ENCODE measurements at regions not wholly inside any gene's neighbourhood (a gene's known extent, or its start where the extent isn't known, plus 50 kb on each side); places are given as distances from the start of the nearest gene placed in this dataset.
"Not testable (repeated sequence)": the region's sequence is repeated elsewhere in the genome, so short reads cannot be mapped to it uniquely, and the experiment has no call there.

DNA sequence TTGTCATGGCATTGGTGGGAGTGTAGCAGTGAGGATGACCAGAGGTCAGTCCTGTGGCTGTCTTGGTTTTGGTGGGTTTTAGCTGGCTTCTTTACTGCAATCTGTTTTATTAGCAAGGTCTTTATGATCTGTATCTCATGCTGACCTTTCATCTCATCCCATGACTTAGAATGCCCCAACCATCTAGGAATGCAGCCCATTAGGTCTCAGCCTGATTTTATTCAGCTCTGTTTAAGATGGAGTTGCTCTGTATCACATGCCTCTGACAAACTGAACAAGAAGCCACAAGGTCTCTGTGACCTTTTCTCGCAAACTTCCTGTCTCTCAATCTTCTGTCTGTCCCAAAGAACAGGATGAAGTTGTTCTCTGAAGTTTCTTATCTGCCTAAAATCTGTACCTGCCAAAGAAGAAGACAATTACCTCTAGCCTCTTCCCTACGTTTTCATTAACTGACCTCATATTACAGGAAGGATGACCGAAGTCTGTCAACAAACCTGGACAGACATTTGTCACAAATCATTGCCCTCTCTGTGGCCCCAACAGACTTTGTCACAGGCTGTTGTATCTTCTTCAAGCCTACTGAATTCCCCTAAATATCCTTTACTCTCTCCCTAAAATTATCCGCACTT, 284.2 kb upstream of the SEMA6A start:
- DNase-seq: no peak

DNA sequence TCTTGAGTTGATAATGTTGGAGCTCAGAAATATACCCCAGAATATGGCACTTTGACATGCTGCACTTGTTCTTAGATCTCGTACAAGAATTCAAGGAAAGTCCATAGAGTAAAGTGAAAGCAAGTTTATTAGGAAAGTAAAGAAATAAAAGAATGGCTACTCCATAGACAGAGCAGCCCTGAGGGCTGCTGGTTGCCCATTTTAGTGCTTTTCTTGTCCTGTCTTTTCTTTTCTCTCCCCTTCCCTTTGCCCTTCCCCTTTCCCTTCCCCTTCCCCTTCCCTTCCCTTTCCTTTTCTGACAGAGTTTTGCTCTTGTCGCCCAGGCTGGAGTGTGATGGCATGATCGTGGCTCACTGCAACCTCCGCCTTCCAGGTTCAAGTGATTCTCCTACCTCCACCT, 283.4 kb upstream of the SEMA6A start:
- not testable (repeated sequence) for DNase-seq

DNA sequence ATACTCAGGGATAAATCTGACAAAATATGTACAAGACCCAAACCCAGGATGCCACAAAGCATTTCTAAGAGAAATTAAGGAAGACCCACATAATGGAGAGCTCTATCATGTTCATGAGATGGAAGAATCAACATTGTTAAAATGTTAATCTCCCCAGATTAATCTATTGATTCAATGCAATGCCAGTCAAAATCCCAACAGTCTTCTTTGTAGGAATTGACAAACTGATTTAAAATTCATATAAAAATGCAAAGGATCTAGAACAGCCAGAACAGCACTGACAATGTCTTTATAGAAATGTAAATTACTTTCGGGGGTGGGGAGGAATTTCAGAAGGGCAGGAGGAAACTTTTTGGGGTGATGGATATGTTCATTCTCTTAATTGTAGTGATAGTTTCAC, 281.6 kb upstream of the SEMA6A start:
- no peak for DNase-seq

DNA sequence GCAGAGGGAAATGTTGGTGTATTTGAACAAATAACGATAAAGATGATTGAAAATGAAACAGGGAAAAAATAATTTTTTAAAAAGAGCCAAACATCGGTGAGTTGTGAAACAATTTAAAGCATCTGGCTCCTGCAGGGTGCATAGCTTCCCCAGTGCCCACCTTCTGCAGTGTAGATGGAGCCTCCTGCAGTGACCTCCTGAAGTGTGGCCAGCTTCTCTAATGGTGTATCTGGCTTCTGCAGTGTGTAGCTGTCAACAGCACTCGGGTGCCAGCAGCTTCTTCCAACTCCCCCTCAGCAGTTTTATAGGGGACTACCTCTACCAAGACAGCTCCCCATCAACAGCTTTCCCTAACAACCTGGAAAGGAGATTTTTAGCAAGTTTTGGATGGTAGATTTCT, 279.4 kb upstream of the SEMA6A start:
- DNase-seq: no peak

DNA sequence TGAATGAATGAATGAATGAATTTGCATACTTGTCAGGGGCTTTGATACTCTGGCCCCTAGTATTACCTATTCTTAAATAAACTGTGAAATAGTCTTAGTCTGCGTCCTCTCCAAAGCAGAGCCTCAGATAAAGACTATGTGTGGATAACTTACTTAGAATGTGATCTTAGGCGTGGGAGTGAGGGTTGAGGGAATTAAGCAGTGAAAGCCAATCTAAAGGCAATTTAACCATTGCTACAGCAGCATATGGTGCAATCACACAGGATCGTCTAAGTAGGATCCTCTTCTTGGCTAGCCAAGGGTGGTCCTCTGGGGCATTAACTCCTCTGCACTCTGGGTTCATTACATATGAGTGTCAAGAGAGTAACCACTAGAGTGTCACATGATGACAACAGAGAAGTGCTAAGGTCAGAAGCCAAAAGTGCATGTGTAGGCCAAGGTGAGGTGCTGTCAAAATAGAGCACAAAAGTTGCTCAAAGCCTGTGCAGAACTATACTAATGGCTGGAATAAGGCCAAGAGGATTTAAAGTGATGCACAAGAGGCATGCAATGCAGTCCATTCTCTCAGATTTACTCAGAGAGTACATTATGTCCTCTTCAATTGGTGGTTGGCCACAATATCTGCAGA, 274.4 kb upstream of the SEMA6A start:
- no peak for DNase-seq

GRCh38 chr5:116847960-116848359, 273.3 kb upstream of the SEMA6A start:
- no peak for DNase-seq

DNA sequence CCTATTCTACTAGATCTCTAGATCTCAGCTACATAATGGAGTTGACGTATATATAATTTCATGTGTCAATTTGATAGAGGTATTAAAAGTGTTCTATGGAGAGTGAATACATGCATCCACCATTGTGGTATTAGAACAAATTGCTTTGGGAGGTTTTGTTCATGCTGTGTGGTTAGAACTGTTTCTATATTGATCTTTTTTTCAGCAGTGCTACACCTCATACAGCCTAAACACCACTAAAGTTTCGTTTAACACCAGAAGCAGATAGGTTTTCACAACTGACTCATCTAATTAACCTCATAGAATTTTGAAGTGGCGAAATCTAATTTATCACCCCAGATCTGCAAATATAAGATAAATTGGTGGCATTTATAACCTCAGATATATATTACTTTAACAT, 269.4 kb upstream of the SEMA6A start:
- no peak for DNase-seq

DNA sequence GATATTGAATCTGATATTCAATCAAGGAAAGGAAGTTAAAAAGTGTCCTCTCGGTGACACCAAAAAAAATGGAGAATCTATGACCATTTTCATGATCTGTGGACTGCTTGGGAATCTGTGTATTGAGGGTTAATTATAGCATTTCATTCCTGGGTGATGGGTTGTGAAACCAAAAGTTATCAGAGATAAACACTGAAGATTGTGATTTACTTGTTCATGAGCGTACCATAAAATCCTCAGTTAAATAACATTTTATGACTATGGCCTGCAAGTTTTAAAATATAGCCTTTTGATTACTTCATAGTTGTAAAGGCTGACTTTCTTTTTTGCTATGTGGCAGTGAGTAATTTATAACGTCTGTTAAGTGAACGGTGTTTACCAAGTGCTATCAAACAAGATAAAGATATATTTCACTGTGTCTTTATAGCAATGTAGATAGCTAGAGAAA, 267.9 kb upstream of the SEMA6A start:
- DNase-seq: no peak

GRCh38 chr5:116841734-116842133, 267.1 kb upstream of the SEMA6A start:
- DNase-seq: no peak

GRCh38 chr5:116838011-116838536, 263.5 kb upstream of the SEMA6A start:
- no peak for DNase-seq

DNA sequence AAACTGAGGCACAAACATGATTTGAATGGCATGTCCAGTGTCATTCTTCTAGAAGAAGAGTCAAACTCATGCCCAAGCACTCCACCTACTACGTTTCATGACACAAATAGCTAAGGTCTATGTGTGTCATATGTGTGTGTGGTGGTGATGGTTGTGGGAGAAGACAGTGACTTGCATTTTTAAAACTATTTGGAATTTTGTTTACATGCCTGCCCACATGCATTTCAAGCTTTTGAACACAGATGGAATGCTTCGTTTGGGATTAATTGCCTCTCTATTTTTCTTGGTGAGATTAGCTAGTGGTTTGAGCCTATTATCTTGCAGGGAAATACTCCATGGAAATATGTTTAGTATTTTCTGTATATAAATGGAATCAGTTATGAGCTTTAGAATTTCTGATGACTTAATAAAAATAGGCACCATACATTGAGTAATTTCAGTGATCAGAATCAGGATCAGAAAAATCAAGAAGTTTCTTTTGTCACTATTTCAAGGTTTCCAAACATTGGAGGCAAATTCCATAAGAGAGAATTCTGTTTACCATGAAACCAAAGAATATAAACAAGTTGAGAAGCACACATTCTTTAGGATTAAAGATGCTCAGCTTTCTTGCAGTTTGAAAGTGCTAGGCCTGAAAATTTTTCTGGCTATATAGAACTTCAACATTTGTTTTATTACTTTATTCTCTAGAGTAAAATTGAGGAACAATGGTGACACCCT, 260.3 kb upstream of the SEMA6A start:
- DNase-seq: no peak

- DNase-seq: no peak
Observed at GRCh38 chr5:116830079-116830478, 255.5 kb upstream of the SEMA6A start.

DNA sequence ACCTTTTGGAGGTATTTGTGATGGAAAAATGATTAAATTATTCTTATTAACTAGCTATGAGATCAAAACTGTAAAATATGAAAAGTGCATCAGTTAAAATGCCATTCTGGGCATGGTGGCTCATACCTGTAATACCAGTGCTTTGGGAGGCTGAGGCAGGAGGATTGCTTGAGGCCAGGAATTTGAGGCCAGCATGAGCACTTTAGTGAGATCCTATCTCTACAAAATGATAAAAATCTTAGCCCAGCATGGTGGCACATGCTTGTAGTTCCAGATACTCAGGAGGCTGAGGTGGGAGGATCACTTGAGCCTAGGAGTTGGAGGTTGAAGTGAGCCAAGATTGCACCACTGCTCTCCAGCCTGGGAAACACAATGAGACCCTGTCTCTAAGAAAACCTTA, 252.5 kb upstream of the SEMA6A start:
- DNase-seq: no peak

DNA sequence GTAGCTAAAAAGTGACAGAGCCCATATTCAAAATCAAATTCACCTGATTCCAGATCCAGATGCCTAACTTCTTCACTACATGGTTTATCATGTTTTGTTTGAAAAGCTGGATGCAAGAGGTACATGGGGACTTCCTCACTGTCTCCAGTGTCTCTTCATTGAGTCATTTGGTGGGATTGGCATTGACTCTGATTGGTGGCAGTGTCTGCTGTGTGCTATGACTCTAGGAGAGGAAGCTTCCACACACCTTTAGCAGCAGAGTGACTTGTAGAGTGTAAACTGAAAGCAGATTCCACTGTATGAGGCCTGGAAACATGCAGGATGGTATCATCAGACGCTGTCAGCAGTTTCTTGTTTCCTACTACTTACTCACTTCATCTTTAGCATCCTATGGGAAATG, 250.9 kb upstream of the SEMA6A start:
- DNase-seq: no peak

- no peak for DNase-seq
Observed at GRCh38 chr5:116824751-116825438, 250.3 kb upstream of the SEMA6A start.

GRCh38 chr5:116814626-116815385, 240.2 kb upstream of the SEMA6A start:
- DNase-seq: no peak

DNA sequence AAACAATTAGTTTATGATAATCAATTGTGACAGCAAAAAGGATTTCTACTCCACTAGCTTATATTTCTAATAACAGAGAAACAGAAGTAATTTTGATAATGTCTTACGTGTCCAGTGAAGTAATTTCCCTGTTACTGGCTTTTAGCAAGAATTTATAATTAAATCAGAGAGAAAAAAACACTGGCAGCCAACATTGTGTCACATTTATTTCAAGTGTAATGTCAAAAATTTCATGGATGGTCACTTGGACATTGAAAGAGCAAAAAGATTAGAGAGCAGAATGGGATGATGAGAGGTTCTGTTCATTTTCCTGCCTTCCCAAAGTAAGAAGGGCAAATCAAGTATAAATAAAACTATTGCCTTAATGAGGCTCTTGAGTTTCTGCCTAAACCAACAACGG, 239.3 kb upstream of the SEMA6A start:
- no peak for DNase-seq

DNA sequence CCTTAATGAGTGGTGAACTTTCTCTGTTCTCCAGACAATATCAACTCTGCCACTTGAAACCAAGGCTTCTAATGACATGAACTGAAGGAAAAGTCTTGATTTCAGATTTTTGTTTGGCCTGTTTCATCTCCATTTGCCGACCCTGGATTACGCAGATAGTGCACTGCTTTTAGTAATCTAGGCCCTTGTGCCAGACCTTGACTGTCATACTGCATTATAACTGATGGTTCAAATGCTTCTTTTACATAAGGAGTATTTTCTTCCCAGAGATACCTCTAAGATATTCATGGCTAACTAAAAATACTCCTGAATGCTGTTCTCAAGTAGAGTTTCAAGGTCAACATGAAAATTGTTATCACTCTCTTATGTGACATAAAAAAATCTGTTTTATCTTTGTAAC, 238.7 kb upstream of the SEMA6A start:
- no peak for DNase-seq

- no peak for DNase-seq
Observed at GRCh38 chr5:116810951-116811350, 236.3 kb upstream of the SEMA6A start.

GRCh38 chr5:116806836-116807235, 232.2 kb upstream of the SEMA6A start:
- DNase-seq: no peak

DNA sequence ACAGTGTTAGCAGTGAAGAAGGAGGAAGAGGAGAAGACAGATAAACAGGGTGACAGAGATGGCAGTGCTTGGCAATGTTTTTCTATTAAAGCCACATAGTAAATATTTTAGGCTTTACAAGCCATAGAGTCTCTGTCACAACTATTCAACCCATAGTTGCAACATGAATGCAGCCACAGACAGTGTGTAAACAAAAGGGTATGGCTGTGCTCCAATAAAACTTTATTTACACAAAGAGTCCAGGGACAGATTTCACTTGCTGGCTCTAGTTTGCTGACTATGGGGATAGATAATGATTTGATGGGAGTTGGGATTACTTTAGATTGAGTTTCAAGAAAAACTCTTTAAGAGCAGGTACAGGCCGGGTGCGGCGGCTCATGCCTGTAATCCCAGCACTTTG, 224.8 kb upstream of the SEMA6A start:
- no peak for DNase-seq

GRCh38 chr5:116795189-116795588, 220.6 kb upstream of the SEMA6A start:
- DNase-seq: no peak

DNA sequence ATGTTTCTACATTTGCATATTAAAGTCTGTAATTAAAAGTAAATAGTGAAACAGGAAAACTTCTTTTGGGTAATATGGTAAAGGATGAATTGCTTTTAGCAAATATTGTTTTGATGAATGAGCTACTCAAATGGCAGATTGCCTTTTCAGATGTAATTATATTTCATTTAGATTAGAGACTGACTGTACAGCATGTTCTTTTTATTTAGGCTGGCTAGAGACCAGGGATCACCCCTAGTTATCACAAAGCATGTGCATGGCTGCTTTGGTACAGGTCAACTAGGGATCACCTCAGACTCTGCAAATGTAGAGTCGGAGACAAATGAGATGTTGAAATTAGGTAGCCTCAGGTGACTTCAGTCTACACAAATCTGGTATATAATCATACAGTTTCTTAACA, 214.9 kb upstream of the SEMA6A start:
- no peak for DNase-seq

Data from right forelimb (tissue), 1 donor.